ENCODE measurements at regions not wholly inside any gene's neighbourhood (a gene's known extent, or its start where the extent isn't known, plus 50 kb on each side); places are given as distances from the start of the nearest gene placed in this dataset.

DNA sequence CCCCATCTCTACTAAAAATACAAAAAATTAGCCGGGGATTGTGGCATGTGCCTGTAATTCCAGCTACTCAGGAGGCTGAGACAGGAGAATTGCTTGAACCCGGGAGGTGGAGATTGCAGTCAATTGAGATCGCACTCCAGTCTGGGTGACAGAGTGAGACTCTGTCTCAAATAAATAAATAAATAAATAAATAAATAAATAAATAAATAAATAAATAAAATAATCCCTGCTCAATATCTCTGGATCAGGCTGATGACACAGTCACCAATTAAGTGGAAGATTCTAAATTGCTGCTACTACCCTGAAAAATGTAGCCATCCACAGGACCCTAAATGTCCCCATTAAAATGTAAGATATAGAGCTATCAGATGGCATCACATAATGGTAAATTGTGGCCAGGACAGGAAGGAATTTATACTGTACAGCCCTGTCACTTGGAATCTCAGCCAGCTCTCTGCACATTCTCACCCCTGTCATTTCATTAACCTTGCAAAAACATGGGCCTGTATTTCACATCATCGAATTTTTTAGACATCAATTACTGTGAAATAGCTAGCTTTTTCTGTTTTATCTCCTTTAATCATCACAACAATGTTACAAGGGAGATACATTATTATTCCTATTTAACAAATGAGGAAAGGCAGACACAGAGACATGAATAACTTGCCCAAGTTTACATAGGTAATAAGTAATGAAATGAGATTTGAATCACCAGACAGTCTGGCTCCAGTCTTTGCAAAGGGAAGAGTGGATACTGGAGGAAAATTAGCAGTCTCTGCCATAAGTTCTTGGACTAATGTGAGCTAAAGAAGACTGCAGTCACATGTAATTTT is 56.7 kb upstream of the NTPCR start:
- no peak for TF ChIP-seq CTCF (IDR thresholded peaks at IDR 0.05; ENCODE audit: insufficient read depth, missing control alignments)
- no peak for FAIRE-seq

DNA sequence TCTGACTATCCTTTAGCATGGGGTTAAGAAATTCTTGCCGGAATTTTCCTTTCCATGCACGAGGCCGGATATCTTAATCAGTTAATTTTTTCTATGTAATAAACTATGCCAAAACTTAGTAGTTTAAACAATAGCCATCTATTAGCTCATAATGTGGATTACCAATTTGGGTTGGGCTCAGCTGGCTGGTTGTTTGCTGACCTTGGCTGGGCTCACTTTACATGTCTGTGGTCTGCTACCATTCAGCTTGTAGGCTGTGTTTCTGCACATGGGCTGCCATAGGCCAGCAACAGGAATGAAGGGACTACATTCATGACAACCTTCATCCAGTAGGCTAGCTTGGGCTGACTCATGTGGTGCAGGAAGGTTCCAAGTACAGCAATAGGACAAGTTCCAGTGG is 56.0 kb upstream of the NTPCR start:
- FAIRE-seq = peak; percentile 71
- no peak for TF ChIP-seq CTCF (IDR thresholded peaks at IDR 0.05; ENCODE audit: insufficient read depth, missing control alignments)
- no peak for DNase-seq (ENCODE audit: insufficient read length, low spot score)

More for the DNA sequence above, 56.7 kb upstream of the NTPCR start:
- DNase-seq (ENCODE audit: insufficient read length, low spot score) = no peak

DNA sequence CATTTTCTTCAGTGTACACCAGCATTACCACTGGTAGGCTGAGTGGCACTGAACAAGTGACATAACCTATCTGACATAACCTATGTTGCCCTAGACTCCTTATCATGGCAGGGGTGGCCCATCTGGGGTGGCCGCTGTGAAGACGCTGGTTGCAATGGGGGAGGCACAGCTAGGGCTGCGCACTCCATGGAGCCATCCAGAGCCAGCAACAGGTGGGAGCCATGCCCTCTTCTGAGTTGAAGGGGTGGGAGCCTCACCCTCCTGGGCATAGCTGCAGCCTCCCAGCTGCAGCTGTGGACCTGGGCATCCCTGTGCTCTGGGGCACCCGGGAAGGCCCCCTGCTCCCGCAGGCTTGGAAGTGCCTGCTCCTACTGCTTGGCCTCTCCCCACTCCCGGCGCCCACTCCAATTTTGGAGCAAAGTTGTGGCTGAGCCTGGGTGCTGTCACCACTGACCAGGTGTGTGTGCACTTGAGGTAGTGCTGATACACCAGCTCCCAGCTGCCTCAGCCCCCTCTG is 52.4 kb upstream of the NTPCR start:
- FAIRE-seq = no peak
- DNase-seq (ENCODE audit: insufficient read length, low spot score) = no peak
- no peak for TF ChIP-seq CTCF (IDR thresholded peaks at IDR 0.05; ENCODE audit: insufficient read depth, missing control alignments)

DNA sequence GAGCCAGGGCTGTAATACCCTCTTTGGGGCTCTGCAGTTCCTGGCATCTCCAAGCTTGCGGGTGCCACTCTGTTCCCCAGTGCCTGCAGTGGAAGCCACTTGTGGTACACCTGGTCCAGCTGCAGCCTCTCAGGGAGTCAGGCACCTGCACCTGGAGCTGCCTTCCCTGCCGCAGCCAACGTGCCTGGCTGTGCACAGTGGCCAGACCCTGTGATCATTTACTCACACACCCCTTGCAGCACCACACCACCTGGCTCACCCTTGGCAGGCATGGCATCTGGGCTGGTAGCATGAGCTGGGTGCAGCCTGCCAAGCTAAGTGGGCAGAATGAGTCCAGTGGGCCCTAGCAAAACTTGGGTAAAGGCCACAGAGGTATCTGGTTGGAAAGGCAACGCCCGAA is 51.1 kb upstream of the NTPCR start:
- no peak for TF ChIP-seq CTCF (IDR thresholded peaks at IDR 0.05; ENCODE audit: insufficient read depth, missing control alignments)
- no peak for FAIRE-seq

GRCh38 chr1:232899839-232900238 is 50.6 kb upstream of the NTPCR start:
- no peak for TF ChIP-seq CTCF (IDR thresholded peaks at IDR 0.05; ENCODE audit: insufficient read depth, missing control alignments)
- peak; percentile 81 for FAIRE-seq
- no peak for DNase-seq (ENCODE audit: insufficient read length, low spot score)

More for the DNA sequence above, 51.1 kb upstream of the NTPCR start:
- no peak for DNase-seq (ENCODE audit: insufficient read length, low spot score)
